ENCODE measurements at regions not wholly inside any gene's neighbourhood (a gene's known extent, or its start where the extent isn't known, plus 50 kb on each side); places are given as distances from the start of the nearest gene placed in this dataset.

DNA sequence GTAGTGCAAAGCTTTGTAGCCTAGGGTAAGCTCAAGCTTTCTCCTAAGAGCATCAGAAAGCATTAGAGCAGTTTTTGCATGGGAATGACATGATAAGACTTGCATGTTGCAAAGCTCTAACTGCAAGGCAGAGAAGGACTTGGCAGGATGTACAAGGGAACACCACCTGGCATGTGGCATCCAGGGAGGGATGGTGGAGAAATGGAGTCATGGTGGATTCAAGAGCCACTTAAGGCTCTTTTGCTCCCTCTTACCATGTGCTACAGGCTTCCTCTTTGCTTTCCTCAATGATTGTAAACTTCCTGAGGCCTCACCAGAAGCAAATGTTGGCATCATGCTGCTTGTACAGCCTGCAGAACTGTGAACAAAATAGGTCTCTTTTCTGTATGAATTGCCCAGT, 266.0 kb downstream of the GLI2 start:
- Mint-ChIP-seq H3K27ac (no peak overlapping the region), H3K27me3 (ENCODE audit: low read depth) (peaks cover 66% of the 10 kb centered on the region), H3K4me3 (no peak overlapping the region), H3K9me3 (0 out of 2 replicates have a peak, but pooled peaks cover 4% of the 10 kb centered on the region), H3K36me3 (0 out of 2 replicates have a peak, but pooled peaks cover 3% of the 10 kb centered on the region), H3K4me1 (peaks cover 22% of the 10 kb centered on the region)
- TF ChIP-seq, protein P1, sequence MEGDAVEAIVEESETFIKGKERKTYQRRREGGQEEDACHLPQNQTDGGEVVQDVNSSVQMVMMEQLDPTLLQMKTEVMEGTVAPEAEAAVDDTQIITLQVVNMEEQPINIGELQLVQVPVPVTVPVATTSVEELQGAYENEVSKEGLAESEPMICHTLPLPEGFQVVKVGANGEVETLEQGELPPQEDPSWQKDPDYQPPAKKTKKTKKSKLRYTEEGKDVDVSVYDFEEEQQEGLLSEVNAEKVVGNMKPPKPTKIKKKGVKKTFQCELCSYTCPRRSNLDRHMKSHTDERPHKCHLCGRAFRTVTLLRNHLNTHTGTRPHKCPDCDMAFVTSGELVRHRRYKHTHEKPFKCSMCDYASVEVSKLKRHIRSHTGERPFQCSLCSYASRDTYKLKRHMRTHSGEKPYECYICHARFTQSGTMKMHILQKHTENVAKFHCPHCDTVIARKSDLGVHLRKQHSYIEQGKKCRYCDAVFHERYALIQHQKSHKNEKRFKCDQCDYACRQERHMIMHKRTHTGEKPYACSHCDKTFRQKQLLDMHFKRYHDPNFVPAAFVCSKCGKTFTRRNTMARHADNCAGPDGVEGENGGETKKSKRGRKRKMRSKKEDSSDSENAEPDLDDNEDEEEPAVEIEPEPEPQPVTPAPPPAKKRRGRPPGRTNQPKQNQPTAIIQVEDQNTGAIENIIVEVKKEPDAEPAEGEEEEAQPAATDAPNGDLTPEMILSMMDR (IDR thresholded peaks at IDR 0.05): no peak
- TF ChIP-seq JUN (CRISPR knock-in tag; IDR thresholded peaks at IDR 0.05) (no peak), MYBL2 (CRISPR knock-in tag; IDR thresholded peaks at IDR 0.05) (no peak), SP1 (CRISPR knock-in tag; conservative IDR thresholded peaks at IDR 0.05) (no peak), RELA (CRISPR knock-in tag; IDR thresholded peaks at IDR 0.05; ENCODE audit: borderline replicate concordance) (no peak), FOXK1 (CRISPR knock-in tag; IDR thresholded peaks at IDR 0.05) (no peak), KAT7 (CRISPR knock-in tag; IDR thresholded peaks at IDR 0.05; ENCODE audit: borderline replicate concordance) (no peak), IRF2 (CRISPR knock-in tag; IDR thresholded peaks at IDR 0.05; ENCODE audit: borderline replicate concordance, low read depth) (no peak), FOXP1 (CRISPR knock-in tag; IDR thresholded peaks at IDR 0.05; ENCODE audit: borderline replicate concordance) (no peak), NFE2L1 (CRISPR knock-in tag; IDR thresholded peaks at IDR 0.05) (no peak), NR2C2 (CRISPR knock-in tag; IDR thresholded peaks at IDR 0.05) (no peak), GRHL2 (CRISPR knock-in tag; IDR thresholded peaks at IDR 0.05; ENCODE audit: insufficient replicate concordance, severe bottlenecking) (no peak), CREM (CRISPR knock-in tag; IDR thresholded peaks at IDR 0.05) (no peak)
- TF ChIP-seq, protein P2, sequence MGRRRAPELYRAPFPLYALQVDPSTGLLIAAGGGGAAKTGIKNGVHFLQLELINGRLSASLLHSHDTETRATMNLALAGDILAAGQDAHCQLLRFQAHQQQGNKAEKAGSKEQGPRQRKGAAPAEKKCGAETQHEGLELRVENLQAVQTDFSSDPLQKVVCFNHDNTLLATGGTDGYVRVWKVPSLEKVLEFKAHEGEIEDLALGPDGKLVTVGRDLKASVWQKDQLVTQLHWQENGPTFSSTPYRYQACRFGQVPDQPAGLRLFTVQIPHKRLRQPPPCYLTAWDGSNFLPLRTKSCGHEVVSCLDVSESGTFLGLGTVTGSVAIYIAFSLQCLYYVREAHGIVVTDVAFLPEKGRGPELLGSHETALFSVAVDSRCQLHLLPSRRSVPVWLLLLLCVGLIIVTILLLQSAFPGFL (CRISPR knock-in tag; IDR thresholded peaks at IDR 0.05; ENCODE audit: borderline replicate concordance): no peak
- TF ChIP-seq, protein P3, sequence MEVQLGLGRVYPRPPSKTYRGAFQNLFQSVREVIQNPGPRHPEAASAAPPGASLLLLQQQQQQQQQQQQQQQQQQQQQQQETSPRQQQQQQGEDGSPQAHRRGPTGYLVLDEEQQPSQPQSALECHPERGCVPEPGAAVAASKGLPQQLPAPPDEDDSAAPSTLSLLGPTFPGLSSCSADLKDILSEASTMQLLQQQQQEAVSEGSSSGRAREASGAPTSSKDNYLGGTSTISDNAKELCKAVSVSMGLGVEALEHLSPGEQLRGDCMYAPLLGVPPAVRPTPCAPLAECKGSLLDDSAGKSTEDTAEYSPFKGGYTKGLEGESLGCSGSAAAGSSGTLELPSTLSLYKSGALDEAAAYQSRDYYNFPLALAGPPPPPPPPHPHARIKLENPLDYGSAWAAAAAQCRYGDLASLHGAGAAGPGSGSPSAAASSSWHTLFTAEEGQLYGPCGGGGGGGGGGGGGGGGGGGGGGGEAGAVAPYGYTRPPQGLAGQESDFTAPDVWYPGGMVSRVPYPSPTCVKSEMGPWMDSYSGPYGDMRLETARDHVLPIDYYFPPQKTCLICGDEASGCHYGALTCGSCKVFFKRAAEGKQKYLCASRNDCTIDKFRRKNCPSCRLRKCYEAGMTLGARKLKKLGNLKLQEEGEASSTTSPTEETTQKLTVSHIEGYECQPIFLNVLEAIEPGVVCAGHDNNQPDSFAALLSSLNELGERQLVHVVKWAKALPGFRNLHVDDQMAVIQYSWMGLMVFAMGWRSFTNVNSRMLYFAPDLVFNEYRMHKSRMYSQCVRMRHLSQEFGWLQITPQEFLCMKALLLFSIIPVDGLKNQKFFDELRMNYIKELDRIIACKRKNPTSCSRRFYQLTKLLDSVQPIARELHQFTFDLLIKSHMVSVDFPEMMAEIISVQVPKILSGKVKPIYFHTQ (CRISPR knock-in tag; IDR thresholded peaks at IDR 0.05): no peak
- TF ChIP-seq, protein P4, sequence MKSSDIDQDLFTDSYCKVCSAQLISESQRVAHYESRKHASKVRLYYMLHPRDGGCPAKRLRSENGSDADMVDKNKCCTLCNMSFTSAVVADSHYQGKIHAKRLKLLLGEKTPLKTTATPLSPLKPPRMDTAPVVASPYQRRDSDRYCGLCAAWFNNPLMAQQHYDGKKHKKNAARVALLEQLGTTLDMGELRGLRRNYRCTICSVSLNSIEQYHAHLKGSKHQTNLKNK (CRISPR knock-in tag; IDR thresholded peaks at IDR 0.05): no peak
- TF ChIP-seq, protein P5, sequence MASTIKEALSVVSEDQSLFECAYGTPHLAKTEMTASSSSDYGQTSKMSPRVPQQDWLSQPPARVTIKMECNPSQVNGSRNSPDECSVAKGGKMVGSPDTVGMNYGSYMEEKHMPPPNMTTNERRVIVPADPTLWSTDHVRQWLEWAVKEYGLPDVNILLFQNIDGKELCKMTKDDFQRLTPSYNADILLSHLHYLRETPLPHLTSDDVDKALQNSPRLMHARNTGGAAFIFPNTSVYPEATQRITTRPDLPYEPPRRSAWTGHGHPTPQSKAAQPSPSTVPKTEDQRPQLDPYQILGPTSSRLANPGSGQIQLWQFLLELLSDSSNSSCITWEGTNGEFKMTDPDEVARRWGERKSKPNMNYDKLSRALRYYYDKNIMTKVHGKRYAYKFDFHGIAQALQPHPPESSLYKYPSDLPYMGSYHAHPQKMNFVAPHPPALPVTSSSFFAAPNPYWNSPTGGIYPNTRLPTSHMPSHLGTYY (CRISPR knock-in tag; IDR thresholded peaks at IDR 0.05): no peak
- TF ChIP-seq, protein P6, sequence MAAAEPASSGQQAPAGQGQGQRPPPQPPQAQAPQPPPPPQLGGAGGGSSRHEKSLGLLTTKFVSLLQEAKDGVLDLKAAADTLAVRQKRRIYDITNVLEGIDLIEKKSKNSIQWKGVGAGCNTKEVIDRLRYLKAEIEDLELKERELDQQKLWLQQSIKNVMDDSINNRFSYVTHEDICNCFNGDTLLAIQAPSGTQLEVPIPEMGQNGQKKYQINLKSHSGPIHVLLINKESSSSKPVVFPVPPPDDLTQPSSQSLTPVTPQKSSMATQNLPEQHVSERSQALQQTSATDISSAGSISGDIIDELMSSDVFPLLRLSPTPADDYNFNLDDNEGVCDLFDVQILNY (CRISPR knock-in tag; IDR thresholded peaks at IDR 0.05): no peak
- TF ChIP-seq, protein P7, sequence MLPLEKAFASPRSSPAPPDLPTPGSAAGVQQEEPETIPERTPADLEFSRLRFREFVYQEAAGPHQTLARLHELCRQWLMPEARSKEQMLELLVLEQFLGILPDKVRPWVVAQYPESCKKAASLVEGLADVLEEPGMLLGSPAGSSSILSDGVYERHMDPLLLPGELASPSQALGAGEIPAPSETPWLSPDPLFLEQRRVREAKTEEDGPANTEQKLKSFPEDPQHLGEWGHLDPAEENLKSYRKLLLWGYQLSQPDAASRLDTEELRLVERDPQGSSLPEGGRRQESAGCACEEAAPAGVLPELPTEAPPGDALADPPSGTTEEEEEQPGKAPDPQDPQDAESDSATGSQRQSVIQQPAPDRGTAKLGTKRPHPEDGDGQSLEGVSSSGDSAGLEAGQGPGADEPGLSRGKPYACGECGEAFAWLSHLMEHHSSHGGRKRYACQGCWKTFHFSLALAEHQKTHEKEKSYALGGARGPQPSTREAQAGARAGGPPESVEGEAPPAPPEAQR (CRISPR knock-in tag; IDR thresholded peaks at IDR 0.05): no peak
- DNase-seq (ENCODE audit: low spot score) (no peak), ATAC-seq (no peak)
- ChIA-PET POLR2A (no interaction called here), CTCF (no interaction called here)
